ENCODE measurements at regions not wholly inside any gene's neighbourhood (a gene's known extent, or its start where the extent isn't known, plus 50 kb on each side); places are given as distances from the start of the nearest gene placed in this dataset.
A peak's percentile ranks its signal among the peaks of the same experiment; 100 is the strongest.

DNA sequence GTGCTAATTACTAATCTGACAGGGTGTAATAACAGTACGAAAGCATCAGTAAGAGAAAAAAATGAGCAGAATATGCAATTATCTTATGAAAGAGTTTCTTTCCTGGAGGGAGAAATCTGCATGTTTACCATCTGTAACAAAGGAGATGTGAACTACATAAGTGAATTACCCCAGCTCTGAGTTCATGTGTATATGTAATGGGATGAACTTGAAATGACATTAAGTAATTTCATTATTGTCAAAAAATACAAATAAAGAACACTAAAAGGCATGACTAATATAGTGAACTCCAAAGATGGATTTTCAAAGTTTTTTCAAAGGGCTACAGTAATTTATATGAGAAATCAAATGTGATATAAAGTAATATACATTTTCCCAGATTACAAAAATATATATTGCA lies 944.0 kb downstream of the MAT2B start:
- DNase-seq, result no peak
- Histone ChIP-seq H3K36me3 (ENCODE audit: low read depth) (no peaks in the 10 kb centered on the region), H3K4me3 (no peak overlapping the region), H3K4me2 (ENCODE audit: unreplicated experiment) (no peak overlapping the region), H3K27me3 (replicated peaks; ENCODE audit: insufficient read depth) (no peaks in the 10 kb centered on the region), H2AFZ (no peak overlapping the region), H3F3A (ENCODE audit: insufficient read depth) (no peaks in the 10 kb centered on the region), H3K79me2 (ENCODE audit: insufficient read depth) (no peaks in the 10 kb centered on the region), H3K27ac (no peak overlapping the region), H3K9me3 (ENCODE audit: low read depth) (no peaks in the 10 kb centered on the region), H3K9ac (no peak overlapping the region), H3K9me2 (ENCODE audit: insufficient read depth) (no peaks in the 10 kb centered on the region), H3K4me1 (ENCODE audit: insufficient read depth) (no peaks in the 10 kb centered on the region), H4K20me1 (ENCODE audit: insufficient read depth) (no peaks in the 10 kb centered on the region)
- in situ Hi-C loops (cut with MboI), result no loop called here
- TF ChIP-seq EZH2 (IDR thresholded peaks at IDR 0.05; ENCODE audit: insufficient read depth, poor library complexity, severe bottlenecking) (no peak), EZH2phosphoT487 (IDR thresholded peaks at IDR 0.05; ENCODE audit: insufficient read depth, low read depth) (no peak)
- 31 to 35% methylated on average over 1 of the region's 1 CpG for WGBS, 2 experiments (ENCODE audit: low coverage in 1 of 2, low lambda C conversion rate in 2 of 2, missing lambda C conversion rate in 2 of 2)

DNA sequence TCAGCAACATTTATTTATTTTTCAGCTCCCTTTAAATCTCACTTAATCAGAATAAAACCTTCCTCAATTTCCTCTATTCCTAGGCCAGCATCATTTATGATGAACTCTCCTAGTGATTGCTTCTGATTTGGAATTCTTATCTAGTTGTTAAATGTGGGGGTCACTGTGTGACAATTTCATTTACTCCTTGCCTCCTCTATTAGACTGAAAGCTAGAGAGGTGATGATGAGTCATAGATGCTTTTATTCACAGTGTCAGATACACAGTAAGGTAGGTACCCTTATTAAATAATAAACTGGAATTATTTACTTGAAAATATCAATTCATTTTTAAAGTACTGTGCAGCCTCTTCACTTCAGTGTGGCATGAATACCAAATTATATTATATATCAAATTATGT lies 960.6 kb downstream of the MAT2B start:
- Histone ChIP-seq H3K9ac (no peak overlapping the region), H3K4me1 (ENCODE audit: insufficient read depth) (no peaks in the 10 kb centered on the region), H3K9me3 (ENCODE audit: low read depth) (no peaks in the 10 kb centered on the region), H3K4me3 (no peak overlapping the region), H3K27me3 (replicated peaks; ENCODE audit: insufficient read depth) (no peaks in the 10 kb centered on the region), H3K4me2 (ENCODE audit: unreplicated experiment) (no peak overlapping the region), H3F3A (ENCODE audit: insufficient read depth) (no peaks in the 10 kb centered on the region), H3K27ac (no peak overlapping the region), H2AFZ (no peak overlapping the region), H3K79me2 (ENCODE audit: insufficient read depth) (no peaks in the 10 kb centered on the region), H3K36me3 (ENCODE audit: low read depth) (no peaks in the 10 kb centered on the region), H4K20me1 (ENCODE audit: insufficient read depth) (no peaks in the 10 kb centered on the region), H3K9me2 (ENCODE audit: insufficient read depth) (no peaks in the 10 kb centered on the region)
- in situ Hi-C loops (cut with MboI), result no loop called here
- no peak for TF ChIP-seq EZH2phosphoT487 (IDR thresholded peaks at IDR 0.05; ENCODE audit: insufficient read depth, low read depth)
- no peak for TF ChIP-seq EZH2 (IDR thresholded peaks at IDR 0.05; ENCODE audit: insufficient read depth, poor library complexity, severe bottlenecking)
- DNase-seq, result no peak

DNA sequence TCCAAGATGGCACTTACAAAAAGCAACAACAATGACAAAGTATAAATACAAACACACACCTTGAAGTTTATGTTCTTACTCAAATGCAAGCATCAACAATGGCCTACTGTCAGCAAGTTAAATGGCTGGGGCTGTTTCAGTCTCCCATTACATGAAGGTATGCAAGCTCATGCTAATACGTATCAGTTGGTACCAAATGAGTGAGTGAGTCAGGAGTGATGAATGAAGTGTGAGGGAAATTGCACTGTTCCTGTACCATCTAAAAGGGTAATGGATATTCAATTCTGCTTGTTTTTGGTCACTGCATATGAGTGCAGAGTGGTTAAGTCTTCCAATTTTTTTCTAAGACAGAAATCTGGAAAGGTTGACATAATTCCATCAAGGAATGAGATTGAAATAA lies 964.9 kb downstream of the MAT2B start:
- Histone ChIP-seq H3K4me1 (ENCODE audit: insufficient read depth) (no peaks in the 10 kb centered on the region), H2AFZ (no peak overlapping the region), H3K27ac (no peak overlapping the region), H3K9ac (no peak overlapping the region), H3K79me2 (ENCODE audit: insufficient read depth) (no peaks in the 10 kb centered on the region), H3F3A (ENCODE audit: insufficient read depth) (no peaks in the 10 kb centered on the region), H3K36me3 (ENCODE audit: low read depth) (no peaks in the 10 kb centered on the region), H3K4me2 (ENCODE audit: unreplicated experiment) (no peak overlapping the region), H3K27me3 (replicated peaks; ENCODE audit: insufficient read depth) (no peaks in the 10 kb centered on the region), H4K20me1 (ENCODE audit: insufficient read depth) (no peaks in the 10 kb centered on the region), H3K4me3 (no peak overlapping the region), H3K9me2 (ENCODE audit: insufficient read depth) (no peaks in the 10 kb centered on the region), H3K9me3 (ENCODE audit: low read depth) (no peaks in the 10 kb centered on the region)
- no peak for TF ChIP-seq EZH2 (IDR thresholded peaks at IDR 0.05; ENCODE audit: insufficient read depth, poor library complexity, severe bottlenecking)
- no peak for TF ChIP-seq EZH2phosphoT487 (IDR thresholded peaks at IDR 0.05; ENCODE audit: insufficient read depth, low read depth)
- WGBS, 2 experiments (ENCODE audit: low coverage in 1 of 2, low lambda C conversion rate in 2 of 2, missing lambda C conversion rate in 2 of 2), result 4 to 15% methylated on average over 1 of the region's 1 CpG
- no peak for DNase-seq
- in situ Hi-C loops (cut with MboI), result no loop called here

DNA sequence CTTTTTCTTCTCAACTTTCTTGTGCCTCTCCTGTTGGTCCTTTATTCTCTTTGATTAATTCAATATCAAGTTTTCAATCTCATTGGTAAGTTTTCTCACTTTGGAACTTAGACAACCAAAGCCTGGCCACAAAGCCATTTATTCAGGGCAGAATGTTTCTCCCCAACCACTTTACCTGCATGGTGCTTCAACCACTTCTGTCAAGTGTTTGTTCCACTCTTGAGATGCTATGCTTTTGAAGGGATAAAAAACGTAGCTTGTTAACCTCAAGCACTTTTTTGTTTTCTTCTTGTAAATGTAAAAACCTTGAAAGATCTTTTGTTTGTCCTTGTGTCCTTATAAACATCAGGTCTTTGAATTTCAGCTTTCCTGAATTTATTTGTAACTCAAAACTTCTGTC lies 966.7 kb downstream of the MAT2B start:
- H2AFZ ChIP-seq, result no peak overlapping the region
- TF ChIP-seq EZH2phosphoT487 (IDR thresholded peaks at IDR 0.05; ENCODE audit: insufficient read depth, low read depth), result no peak
- no peak for TF ChIP-seq EZH2 (IDR thresholded peaks at IDR 0.05; ENCODE audit: insufficient read depth, poor library complexity, severe bottlenecking)
- in situ Hi-C loops (cut with MboI), result no loop called here
- no peak overlapping the region for H3K4me3 ChIP-seq
- H3K9ac ChIP-seq, result no peak overlapping the region
- no peak overlapping the region for H3K27ac ChIP-seq
- H4K20me1 ChIP-seq (ENCODE audit: insufficient read depth), result no peaks in the 10 kb centered on the region
- H3K36me3 ChIP-seq (ENCODE audit: low read depth), result no peaks in the 10 kb centered on the region
- no peaks in the 10 kb centered on the region for H3K9me3 ChIP-seq (ENCODE audit: low read depth)
- H3K4me1 ChIP-seq (ENCODE audit: insufficient read depth), result no peaks in the 10 kb centered on the region
- DNase-seq, result no peak
- no peaks in the 10 kb centered on the region for H3K79me2 ChIP-seq (ENCODE audit: insufficient read depth)
- H3K4me2 ChIP-seq (ENCODE audit: unreplicated experiment), result no peak overlapping the region
- H3K27me3 ChIP-seq (replicated peaks; ENCODE audit: insufficient read depth), result no peaks in the 10 kb centered on the region
- WGBS, 2 experiments (ENCODE audit: low coverage in 1 of 2, low lambda C conversion rate in 2 of 2, missing lambda C conversion rate in 2 of 2), result 13% methylated on average over 1 of the region's 1 CpG
- no peaks in the 10 kb centered on the region for H3K9me2 ChIP-seq (ENCODE audit: insufficient read depth)
- no peaks in the 10 kb centered on the region for H3F3A ChIP-seq (ENCODE audit: insufficient read depth)

DNA sequence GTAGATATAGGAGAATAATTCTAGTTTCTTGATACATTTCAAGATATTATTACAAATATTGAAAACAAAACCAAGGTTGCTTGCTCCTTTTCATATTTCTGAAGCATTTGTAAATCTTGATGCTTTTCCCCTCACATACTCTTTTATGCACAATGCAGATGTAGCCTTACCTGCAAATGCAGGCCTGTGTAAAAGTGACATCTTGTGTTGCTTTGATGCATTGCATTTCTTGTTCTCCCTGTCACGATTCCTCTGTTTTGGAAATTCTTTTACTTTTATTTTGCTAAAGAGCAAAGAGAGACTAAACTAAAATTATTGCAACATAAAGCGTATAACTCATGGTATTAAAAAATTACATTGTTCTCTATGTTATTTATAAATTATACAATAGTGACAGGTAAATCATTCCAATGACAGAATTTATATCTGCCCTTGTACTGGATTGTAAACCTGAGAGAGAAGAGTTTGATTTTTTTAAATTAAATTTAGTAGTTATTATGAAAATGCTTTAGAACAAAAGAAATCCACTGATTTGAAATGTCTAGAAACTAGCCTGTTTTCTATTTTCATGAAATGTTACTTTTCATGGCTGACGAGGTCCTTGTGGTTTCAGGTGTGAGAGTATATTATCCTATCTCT lies 970.0 kb downstream of the MAT2B start:
- H3K9ac ChIP-seq, result no peak overlapping the region
- no peak overlapping the region for H3K4me3 ChIP-seq
- no peak for TF ChIP-seq EZH2 (IDR thresholded peaks at IDR 0.05; ENCODE audit: insufficient read depth, poor library complexity, severe bottlenecking)
- no peak for TF ChIP-seq EZH2phosphoT487 (IDR thresholded peaks at IDR 0.05; ENCODE audit: insufficient read depth, low read depth)
- no peaks in the 10 kb centered on the region for H3K9me2 ChIP-seq (ENCODE audit: insufficient read depth)
- no peaks in the 10 kb centered on the region for H4K20me1 ChIP-seq (ENCODE audit: insufficient read depth)
- in situ Hi-C loops (cut with MboI), result no loop called here
- 16 to 18% methylated on average over 3 of the region's 3 CpGs for WGBS, 2 experiments (ENCODE audit: low coverage in 1 of 2, low lambda C conversion rate in 2 of 2, missing lambda C conversion rate in 2 of 2)
- no peaks in the 10 kb centered on the region for H3K36me3 ChIP-seq (ENCODE audit: low read depth)
- H3K4me1 ChIP-seq (ENCODE audit: insufficient read depth), result no peaks in the 10 kb centered on the region
- no peaks in the 10 kb centered on the region for H3F3A ChIP-seq (ENCODE audit: insufficient read depth)
- DNase-seq, result peak; percentile 10
- no peak overlapping the region for H2AFZ ChIP-seq
- no peaks in the 10 kb centered on the region for H3K9me3 ChIP-seq (ENCODE audit: low read depth)
- H3K79me2 ChIP-seq (ENCODE audit: insufficient read depth), result no peaks in the 10 kb centered on the region
- no peak overlapping the region for H3K27ac ChIP-seq
- no peak overlapping the region for H3K4me2 ChIP-seq (ENCODE audit: unreplicated experiment)
- no peaks in the 10 kb centered on the region for H3K27me3 ChIP-seq (replicated peaks; ENCODE audit: insufficient read depth)
